ENCODE measurements at regions not wholly inside any gene's neighbourhood (a gene's known extent, or its start where the extent isn't known, plus 50 kb on each side); places are given as distances from the start of the nearest gene placed in this dataset.

- no peak for TF ChIP-seq CTCF (IDR thresholded peaks at IDR 0.05; ENCODE audit: low read depth, low read length)
- H3K4me3 ChIP-seq (ENCODE audit: low read depth, low read length), result no peak overlapping the region
Observed at GRCh38 chr12:77540097-77540496, 290.6 kb upstream of the NAV3 start.

GRCh38 chr12:77537663-77538062, 293.0 kb upstream of the NAV3 start:
- H3K4me3 ChIP-seq (ENCODE audit: low read depth, low read length), result no peak overlapping the region
- no peak for TF ChIP-seq CTCF (IDR thresholded peaks at IDR 0.05; ENCODE audit: low read depth, low read length)

GRCh38 chr12:77535734-77536133, 295.0 kb upstream of the NAV3 start:
- no peak overlapping the region for H3K4me3 ChIP-seq (ENCODE audit: low read depth, low read length)
- TF ChIP-seq CTCF (IDR thresholded peaks at IDR 0.05; ENCODE audit: low read depth, low read length), result no peak

- H3K4me3 ChIP-seq (ENCODE audit: low read depth, low read length), result no peak overlapping the region
- no peak for TF ChIP-seq CTCF (IDR thresholded peaks at IDR 0.05; ENCODE audit: low read depth, low read length)
Observed at GRCh38 chr12:77531912-77532311, 298.8 kb upstream of the NAV3 start.

GRCh38 chr12:77522247-77522646, 308.4 kb upstream of the NAV3 start:
- H3K4me3 ChIP-seq (ENCODE audit: low read depth, low read length), result no peak overlapping the region
- no peak for TF ChIP-seq CTCF (IDR thresholded peaks at IDR 0.05; ENCODE audit: low read depth, low read length)

- no peak overlapping the region for H3K4me3 ChIP-seq (ENCODE audit: low read depth, low read length)
- TF ChIP-seq CTCF (IDR thresholded peaks at IDR 0.05; ENCODE audit: low read depth, low read length), result no peak
Observed at GRCh38 chr12:77521508-77522115, 309.1 kb upstream of the NAV3 start.

GRCh38 chr12:77514511-77514910, 316.2 kb upstream of the NAV3 start:
- TF ChIP-seq CTCF (IDR thresholded peaks at IDR 0.05; ENCODE audit: low read depth, low read length), result no peak

More at GRCh38 chr12:77514511-77514910, 316.2 kb upstream of the NAV3 start:
- H3K4me3 ChIP-seq (ENCODE audit: low read depth, low read length), result no peak overlapping the region
